GM19395 (cell line): ENCODE measurements at regions not wholly inside any gene's neighbourhood (a gene's known extent, or its start where the extent isn't known, plus 50 kb on each side); places are given as distances from the start of the nearest gene placed in this dataset.

Experiments
- ATAC-seq: cut with Tn5 transposase; IDR thresholded peaks from one replicate; pipeline ENCODE4 v1.9.1; 2021; ENCODE audit warnings: mild to moderate bottlenecking, moderate library complexity; ENCODE audit not compliant: unreplicated experiment

DNA sequence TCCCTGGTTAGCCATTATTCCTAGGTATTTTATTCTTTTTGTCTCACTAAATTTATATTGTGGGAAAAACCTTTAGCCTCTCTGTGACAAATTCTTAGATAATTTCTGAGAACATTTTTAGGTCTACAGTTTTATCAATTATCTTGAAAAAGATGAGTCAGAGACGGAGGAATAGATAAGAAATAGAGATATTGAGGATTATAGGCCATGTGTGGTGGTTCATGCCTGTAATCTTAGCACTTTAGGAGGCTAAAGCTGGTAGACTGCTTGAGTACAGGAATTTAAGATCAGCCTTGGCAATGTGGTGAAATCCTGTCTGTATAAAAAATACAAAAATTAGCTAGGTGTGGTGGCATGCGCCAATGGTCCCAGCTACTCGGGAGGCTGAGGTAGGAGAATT lies 960.2 kb downstream of the SQOR start:
- ATAC-seq, result no peak

DNA sequence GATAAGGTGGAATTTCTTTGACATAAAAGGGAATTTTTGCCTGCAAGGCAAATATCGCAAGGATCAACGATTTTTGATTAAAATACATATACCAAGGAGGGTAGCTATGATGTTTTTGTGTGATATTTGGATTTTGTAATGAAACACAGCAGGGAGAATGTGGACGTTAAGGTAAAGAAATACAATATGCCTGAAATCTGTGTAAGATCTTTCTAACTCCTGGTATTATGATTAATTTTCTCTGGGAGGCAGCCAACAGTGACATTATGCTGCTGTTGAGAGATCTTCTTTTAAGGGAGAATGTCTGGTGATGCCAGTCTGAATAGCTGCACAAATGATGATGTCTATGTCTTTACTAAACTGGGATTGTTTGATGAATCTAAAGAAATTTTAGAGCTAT lies 972.2 kb downstream of the SQOR start:
- no peak for ATAC-seq

DNA sequence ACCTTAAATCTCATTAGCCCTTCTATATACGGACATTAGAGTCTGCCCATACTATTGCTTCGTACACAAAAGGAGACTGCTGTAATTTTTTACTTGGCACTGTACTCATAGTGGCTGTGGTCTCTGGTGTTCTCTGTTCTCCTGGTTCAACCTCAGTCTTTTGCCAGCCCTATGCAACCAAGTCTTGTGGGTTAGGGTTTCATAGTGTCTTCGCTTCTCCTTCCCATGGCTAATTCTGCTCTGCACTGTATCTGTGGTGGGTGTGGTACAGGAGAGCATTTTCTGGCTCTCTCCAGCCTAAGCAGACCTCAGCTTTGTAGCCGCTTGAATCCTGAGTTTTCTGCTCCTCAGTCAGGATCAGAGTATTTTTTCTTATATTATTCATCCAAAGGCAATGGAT lies 981.2 kb downstream of the SQOR start:
- ATAC-seq, result no peak

DNA sequence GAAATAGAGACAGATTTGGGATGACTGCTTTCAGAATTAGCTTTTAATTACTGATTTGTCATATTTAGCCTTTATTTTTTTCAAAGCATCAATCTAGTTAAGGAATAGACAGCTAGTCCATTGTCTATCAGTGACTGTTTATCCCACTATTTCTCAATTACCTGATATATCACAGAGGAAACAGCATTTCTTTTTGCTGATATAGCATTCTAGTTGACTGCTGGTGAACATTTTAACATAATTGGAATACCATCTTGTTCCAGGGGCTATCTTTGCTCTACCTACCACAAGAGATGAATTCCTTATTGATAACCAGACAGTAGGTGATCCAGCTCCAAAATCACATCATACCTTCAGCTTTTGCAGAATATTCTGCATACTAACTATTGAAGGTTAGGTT lies 982.7 kb downstream of the SQOR start:
- ATAC-seq, result no peak

DNA sequence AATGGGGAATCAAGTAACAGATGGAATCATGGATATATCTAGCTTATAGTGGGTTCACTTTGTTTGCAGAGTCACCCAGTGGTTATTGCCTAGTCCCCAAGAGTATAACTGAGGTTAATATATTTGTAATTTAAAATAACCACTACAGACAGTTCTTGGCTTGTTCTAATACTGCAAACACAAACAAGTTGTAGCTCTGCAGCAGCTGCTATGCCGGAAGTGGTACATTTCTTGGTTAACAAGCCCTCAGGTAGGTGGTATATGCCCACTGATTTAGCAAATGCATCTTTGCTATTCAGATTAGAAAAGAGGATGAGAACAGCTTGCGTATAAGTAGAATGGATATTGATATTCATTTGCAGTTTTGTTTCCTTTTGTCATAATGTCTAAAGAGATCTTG lies 984.2 kb downstream of the SQOR start:
- no peak for ATAC-seq

DNA sequence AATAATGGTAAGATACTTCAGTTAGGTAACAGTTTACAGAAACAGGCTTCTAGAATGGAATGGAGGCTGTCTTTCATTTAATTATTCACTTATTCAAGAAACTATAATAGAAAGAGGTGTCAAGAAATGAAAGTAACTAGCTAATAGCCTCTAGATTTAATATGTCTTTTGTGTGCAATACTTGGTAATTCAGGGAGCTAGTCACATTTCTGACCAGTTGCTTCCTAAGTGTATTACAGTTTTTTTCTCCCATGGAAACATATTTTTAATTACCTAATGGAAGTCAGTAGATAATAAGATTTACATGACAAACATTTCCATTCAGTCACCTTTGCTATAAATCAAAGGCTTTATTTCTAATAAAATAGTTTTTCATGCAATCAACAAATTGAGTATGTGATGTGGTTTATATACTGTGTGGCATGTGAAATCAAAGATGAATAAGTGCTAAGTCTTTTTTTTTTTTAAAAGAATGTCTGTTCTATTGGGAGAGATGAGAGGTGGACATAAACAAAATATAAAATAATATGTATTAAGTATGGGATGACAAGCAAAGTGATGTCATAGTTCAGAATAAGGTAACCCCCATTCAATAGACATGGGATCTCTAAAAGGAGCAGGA lies 985.7 kb downstream of the SQOR start:
- ATAC-seq, result no peak

DNA sequence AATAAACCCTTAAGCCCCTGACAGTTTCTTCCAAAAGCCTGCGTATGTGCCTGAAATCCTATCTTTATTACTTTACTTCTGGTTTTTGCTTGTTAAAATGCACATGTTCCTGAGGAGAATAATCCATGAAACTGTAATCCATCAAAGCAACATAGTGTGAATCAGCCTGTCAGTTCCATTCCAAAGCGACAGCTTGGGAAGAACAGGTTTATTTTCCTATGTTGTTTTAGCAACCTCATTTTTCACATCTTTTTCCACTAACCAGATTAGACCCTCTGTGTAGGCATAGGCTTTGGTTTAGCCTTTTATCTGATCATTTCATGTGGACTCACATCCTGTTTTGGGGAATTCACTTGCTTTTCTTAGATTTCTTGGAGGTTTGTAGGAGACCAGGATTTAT lies 988.0 kb downstream of the SQOR start:
- ATAC-seq, result no peak

DNA sequence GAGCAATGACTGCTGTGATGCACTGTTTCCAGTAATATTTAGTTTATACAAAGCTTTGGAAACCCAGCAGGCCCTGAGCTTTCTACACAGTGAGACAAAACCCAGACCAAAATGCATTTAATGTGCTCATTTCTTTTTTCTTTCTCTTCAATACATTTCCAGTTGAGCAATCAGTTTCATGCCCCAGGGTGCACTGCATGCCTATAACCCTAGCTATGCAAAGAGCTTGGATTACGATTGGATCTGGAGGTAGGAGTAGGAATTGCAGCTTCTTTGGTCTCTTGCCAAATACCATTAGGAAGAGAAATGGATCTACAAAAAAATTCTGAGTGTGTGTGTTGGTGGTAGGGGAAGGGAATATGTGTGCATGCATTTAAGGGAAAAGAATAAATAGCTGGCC lies 1001.4 kb downstream of the SQOR start:
- ATAC-seq, result no peak

DNA sequence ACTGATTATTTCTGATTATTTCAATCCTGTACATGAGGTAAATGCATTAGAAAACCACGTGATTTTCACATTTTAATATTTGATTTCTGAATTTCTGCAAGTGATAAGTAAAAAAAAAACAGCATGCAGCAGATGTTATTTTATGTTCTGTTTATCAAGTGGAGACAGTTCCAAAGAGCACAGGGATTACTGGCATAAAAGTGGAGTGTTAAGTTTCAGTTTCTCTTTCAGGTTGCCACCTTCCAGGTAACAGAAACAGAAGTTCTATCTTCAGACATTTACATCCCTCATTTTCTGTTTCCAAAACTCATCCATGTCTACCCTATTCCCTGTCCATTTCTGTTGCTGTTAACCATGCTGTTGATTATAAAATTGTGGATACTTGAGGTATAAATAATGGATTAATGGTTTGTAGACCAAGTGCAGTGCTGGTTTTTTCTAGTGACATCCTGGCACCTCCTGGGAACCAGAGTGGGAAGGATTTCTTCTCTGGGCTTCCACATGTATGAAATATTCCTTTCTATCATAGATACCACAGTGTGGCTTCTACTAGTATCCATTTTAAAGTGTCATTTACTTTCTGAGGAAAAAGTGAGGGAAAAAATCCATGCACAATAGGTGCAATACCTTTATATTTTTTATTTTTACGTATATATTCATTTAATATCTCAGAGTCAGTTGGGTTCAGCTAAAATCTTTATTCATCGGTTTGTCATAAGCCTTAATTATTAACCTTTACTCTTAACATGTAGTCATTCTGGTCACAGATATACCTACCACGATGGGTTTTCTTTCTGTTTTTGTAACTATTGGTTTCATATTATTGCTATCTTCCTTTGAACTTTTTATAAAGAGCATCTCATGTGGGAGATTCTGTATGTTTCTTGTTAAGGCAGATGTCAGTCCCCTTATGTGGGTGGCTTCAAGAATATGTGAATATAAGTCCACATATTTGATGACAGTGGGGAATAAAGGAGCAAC lies 1010.0 kb downstream of the SQOR start:
- ATAC-seq, result no peak

DNA sequence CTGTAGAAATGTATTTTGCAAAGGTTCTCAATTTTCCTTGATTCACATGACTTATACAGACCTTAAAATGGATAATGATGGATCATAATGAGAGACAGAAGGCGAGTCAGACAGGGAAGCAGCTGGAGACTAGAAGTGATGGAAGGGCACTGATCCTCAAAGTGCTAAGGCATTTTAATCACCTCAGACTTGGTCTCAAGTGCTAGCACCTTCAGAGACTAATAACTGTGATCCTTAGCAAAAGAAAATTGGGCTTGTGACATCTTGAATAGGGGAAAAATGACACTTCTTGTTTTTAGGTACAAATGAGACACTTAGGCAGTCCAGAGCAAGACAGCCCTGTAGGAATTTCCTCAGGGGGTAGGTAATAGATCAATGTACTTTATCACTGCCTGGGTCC lies 1011.7 kb downstream of the SQOR start:
- no peak for ATAC-seq

DNA sequence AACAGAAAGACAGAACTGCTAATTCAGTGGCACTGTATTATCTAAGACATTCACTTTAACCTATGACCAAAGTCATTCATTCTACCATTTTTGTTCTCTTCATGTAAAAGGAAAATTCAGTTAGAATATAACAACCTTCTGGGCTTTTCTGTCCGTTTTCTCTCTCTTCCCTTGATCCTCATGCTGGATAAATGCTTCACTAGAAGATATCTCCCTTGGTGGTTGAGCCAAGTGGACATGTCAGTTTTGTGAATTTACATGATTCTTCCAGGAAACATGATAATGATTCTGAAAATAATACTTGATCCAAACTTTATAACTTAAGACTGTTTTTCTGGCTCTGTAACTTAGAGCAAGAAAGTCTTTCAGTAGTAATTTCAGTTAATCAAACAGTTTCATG lies 1012.2 kb downstream of the SQOR start:
- ATAC-seq, result no peak

DNA sequence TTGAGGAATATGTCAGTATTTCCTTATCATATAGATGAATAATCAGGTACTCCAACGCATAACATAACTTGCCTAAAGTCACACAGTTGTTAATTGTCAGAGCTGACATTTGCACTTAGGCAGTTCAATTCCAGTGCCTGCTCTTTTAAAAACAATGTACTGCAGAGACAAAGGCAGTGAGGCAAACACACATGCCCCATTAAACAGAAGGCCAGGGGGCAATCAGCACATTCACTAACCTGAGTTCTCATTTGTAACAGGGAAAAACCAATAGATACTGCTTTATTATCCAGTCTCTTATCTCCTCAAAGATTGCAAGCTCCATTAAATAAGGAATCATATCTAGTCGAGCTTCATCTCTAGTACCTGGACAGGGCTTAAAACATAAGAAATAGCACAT lies 1017.4 kb downstream of the SQOR start:
- ATAC-seq, result no peak

DNA sequence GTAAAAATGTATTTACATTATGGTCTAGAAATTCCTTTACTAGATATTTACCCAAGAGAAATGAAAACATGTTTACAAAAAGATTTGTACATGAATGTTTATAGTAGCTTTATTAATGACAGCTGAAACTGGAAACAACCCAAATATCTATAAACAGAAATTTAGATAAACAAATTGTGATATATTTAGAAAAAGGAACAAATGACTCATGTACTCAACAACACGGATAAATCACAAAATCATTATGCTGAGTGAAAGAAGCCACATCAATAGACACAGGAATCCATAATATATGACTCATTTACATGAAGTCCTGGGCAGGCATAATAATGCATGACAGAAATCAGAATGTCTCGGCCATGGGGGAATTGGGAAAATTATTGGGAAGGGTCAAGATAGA lies 1020.2 kb downstream of the SQOR start:
- no peak for ATAC-seq

DNA sequence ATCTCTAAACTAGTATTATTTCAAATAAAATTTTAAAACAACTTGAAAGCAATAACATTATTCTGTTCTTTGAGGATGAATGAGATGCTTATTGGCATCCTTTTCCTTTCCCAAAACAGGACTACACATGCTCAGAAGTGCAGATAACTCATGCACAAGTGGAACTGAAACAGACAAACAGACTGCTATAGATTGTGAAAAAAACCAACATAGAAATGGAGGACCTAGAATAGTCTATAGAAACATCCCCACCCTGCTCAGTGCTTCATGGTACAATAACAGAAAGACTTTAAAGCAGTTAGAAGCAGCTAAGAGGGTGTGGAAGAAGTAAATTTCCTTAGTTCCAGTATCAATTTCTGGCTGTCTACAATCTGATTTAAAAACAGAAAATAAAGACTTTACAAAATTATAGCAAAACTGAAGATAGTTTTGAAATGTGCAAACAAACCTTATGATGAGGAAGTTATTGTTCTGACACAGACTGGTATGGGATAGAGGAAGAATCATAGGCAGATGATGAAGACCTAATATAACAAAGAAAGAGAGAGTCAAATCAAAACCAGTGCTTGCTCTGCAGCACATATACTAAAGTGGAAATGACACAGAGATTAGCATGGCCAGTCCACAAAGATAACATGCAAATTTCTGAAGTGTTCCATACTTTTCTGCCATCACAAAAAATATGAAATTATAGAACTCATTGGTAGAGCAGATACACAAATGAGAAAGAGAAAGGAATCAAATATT lies 1025.4 kb downstream of the SQOR start:
- no peak for ATAC-seq

DNA sequence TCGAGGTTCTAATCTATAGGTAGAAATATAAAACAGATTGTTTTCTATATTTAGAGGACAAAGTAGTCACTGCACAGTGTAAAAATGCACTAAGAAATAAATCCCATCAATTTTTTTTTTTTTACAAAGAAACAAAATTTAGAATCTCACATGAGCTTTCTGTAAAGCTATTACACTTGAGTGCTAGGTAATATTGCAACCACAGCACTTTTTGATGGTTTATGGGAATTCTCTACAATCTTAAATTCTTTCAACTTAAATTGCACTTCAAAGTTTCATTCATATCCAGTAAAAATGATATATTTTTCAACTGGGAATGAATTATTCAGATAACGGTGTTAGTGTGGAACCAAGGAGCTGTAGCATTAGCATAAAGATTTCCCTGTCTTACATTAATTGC lies 1035.4 kb downstream of the SQOR start:
- ATAC-seq, result no peak

DNA sequence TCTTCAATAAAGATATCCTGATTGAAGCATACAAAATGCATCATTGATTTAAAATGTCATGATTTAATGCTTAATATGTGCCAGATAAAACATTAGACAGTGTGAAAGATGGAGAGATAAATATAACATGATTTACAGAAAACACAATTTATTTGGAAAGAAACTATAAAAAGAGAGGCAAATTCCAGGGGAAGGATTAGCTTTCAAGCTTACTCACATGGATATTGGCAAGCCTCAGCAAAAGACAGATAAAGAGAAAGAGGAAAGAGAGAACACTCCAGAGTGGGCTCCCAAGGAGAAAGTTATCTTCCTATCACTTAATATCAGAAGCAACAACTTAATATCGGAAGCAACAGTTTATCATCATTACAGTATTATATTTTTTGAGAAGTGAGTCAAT lies 1036.5 kb downstream of the SQOR start:
- no peak for ATAC-seq

DNA sequence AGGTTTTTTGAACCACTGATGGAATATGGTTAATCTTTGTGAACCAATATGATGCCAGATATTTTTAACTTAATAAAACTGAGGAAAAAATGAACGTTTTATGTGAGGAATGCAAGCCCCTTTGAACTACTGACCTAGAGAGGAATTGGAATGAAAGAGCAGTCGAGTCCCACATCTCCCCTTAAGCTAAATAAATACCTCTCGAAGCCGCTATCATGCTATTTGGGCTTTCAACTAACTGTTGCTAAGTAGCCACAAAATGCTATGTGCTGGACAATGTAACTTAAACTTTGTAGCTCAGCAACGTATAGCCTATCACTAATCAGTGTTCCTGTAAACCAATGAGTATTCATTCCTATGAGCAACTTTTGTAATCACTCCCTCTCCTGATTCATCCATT lies 1037.2 kb downstream of the SQOR start:
- no peak for ATAC-seq

DNA sequence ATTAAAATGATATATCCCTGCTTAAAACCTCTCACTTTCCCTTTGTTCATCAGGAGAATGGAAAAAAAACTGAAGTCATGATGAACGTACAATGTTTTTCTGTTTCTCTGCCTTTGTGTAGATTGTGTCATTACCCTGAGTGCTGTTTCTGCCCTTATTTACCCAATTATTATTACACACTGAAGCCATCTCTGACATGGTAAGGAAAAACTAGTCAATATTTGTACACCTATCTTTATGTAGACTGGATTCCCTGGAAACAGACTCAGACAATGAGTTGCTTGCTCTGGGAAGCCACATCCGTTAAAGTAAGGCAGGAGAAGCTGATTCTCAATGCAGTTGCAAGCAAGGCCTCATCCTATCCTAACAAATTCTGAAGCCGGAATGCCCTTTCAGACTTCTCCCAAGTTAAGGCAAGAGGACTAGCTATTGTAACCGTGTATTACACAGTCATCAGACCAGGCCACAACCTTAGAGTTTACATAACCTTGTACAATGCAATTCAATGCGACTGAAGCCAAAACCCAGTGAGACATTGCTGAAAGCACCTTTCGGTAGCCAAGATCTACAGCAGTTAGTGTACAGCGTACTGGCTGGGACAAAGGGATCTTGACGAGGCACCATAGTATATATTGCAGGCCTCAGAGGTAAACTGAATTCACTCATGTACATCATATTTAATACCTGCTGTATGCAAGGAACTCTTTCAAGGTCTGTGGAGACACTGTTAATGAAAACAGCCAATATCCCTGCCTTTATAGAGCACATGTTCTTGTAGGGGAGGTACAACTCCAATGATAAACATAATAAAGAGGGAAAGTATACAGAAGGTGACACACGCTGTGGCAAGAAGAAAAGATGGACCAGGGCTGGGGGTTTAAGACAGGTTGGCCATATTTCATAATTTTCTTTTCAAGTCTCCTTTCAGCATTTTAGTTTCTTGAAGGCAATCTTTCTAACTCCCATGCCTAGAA lies 1040.8 kb upstream of the SEMA6D start:
- ATAC-seq, result no peak

DNA sequence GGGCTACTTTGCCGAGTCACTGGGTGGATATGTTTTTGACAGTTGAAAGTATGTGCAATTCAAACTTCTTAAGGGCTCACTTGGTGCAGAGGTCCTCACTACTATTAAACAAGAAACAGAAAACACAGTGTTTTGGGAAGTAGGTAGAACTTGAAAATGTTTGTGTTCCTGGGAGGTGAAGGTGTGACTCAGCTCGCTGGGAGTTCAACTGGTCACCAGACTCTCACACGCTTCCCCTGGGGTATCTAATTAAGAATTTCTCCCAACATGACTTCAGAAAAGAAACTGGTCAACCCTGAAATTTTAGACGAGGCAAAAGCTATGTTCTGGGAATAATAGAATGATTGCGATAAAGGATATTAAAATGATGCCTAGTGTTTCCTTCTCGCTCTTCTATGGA lies 1039.8 kb upstream of the SEMA6D start:
- no peak for ATAC-seq

DNA sequence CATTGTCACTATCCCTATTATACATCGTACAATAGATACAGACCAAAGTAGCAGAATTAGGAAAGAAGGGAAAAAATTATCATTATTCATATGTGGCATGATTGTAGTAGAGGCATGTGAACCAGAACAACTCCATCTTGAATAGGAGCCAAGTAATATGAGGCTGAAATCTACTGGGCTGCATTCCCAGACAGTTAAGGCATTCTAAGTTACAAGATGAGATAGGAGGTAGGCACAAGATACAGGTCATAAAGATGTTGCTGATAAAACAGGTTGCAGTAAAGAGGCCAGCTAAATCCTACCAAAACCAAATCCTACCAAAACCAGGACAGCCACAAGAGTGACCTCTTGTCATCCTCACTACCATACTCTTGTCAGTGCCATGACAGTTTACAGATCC lies 1035.4 kb upstream of the SEMA6D start:
- no peak for ATAC-seq
